Thoracic aorta (tissue), 2 donors: ENCODE measurements at regions not wholly inside any gene's neighbourhood (a gene's known extent, or its start where the extent isn't known, plus 50 kb on each side); places are given as distances from the start of the nearest gene placed in this dataset.
"Not testable (repeated sequence)": the region's sequence is repeated elsewhere in the genome, so short reads cannot be mapped to it uniquely, and the experiment has no call there.

Experiments used
- ATAC-seq: fragments of 150-250 bp; one replicate; pipeline ENCODE4 v1.8.0; 2017; ENCODE audit warnings: low read depth; ENCODE audit not compliant: insufficient number of reproducible peaks, low FRiP score
- DNase-seq: peaks from one replicate; pipeline ENCODE4 v3.0.0-alpha.2; 2020; ENCODE audit warnings: low spot score
- H3K27ac ChIP-seq, 2 donors: fragments of 200-600 bp; sonication (generic); 1 replicate in 1 of 2; 2 replicates in 1 of 2; pipeline ENCODE4 v1.5.1; 2016; ENCODE audit warnings: mild to moderate bottlenecking in 2 of 2, moderate library complexity in 2 of 2
- H3K27me3 ChIP-seq: fragments of 200-600 bp; sonication (generic); replicated peaks from 2 replicates; pipeline ENCODE4 v1.6.0; 2016; ENCODE audit warnings: mild to moderate bottlenecking; ENCODE audit not compliant: insufficient read depth
- H3K36me3 ChIP-seq: fragments of 200-600 bp; sonication (generic); one replicate; pipeline ENCODE4 v1.5.1; 2016
- H3K4me1 ChIP-seq, 2 donors: fragments of 200-600 bp; sonication (generic); 1 replicate in 1 of 2; 2 replicates in 1 of 2; pipeline versions ENCODE4 v1.5.1 to v1.6.0; 2016; ENCODE audit warnings: low read depth in 2 of 2, mild to moderate bottlenecking in 1 of 2; ENCODE audit not compliant: control insufficient read depth in 1 of 2
- H3K4me3 ChIP-seq: fragments of 200-600 bp; sonication (generic); 2 replicates; pipeline ENCODE4 v1.5.1; 2016; ENCODE audit warnings: mild to moderate bottlenecking
- H3K9me3 ChIP-seq: fragments of 200-600 bp; sonication (generic); 2 replicates; pipeline ENCODE4 v1.5.1; 2016
- CTCF ChIP-seq: fragments of 200-600 bp; sonication (generic); IDR thresholded peaks from one replicate; pipeline ENCODE4 v1.5.1; 2019; ENCODE audit warnings: antibody characterized with exemption

GRCh38 chrX:93354651-93355050 is 318.7 kb downstream of the NAP1L3 start:
- no peak for TF ChIP-seq CTCF
- H3K27ac ChIP-seq: no peak overlapping the region
- H3K4me3 ChIP-seq: no peak overlapping the region
- no peaks in the 10 kb centered on the region for H3K27me3 ChIP-seq
- no peaks in the 10 kb centered on the region for H3K36me3 ChIP-seq
- DNase-seq (no peak), ATAC-seq (no peak)
- H3K4me1 ChIP-seq: no peaks in the 10 kb centered on the region
- no peaks in the 10 kb centered on the region for H3K9me3 ChIP-seq

- Histone ChIP-seq H3K27me3 (no peaks in the 10 kb centered on the region), H3K4me1 (no peaks in the 10 kb centered on the region), H3K27ac (no peak overlapping the region), H3K4me3 (no peak overlapping the region), H3K36me3 (no peaks in the 10 kb centered on the region), H3K9me3 (no peaks in the 10 kb centered on the region)
- TF ChIP-seq CTCF: no peak
- no peak for DNase-seq
- no peak for ATAC-seq
Observed at GRCh38 chrX:93346309-93346708, 327.1 kb downstream of the NAP1L3 start.

GRCh38 chrX:93344287-93344686 is 329.1 kb downstream of the NAP1L3 start:
- H3K36me3 ChIP-seq, H3K9me3 ChIP-seq, H3K4me3 ChIP-seq, H3K27ac ChIP-seq, H3K27me3 ChIP-seq, ATAC-seq, H3K4me1 ChIP-seq, DNase-seq: not testable (repeated sequence)

GRCh38 chrX:93332329-93332728 is 341.0 kb downstream of the NAP1L3 start:
- H3K36me3 ChIP-seq: no peaks in the 10 kb centered on the region
- no peaks in the 10 kb centered on the region for H3K27me3 ChIP-seq
- no peak overlapping the region for H3K4me3 ChIP-seq
- H3K27ac ChIP-seq: no peak overlapping the region
- no peaks in the 10 kb centered on the region for H3K4me1 ChIP-seq
- no peak for ATAC-seq
- DNase-seq: no peak
- no peak for TF ChIP-seq CTCF
- H3K9me3 ChIP-seq: no peaks in the 10 kb centered on the region

GRCh38 chrX:93322110-93322509 is 351.3 kb downstream of the NAP1L3 start:
- no peaks in the 10 kb centered on the region for H3K9me3 ChIP-seq
- no peak for TF ChIP-seq CTCF
- ATAC-seq (no peak), DNase-seq (no peak)
- H3K27me3 ChIP-seq: no peaks in the 10 kb centered on the region
- no peak overlapping the region for H3K27ac ChIP-seq
- no peak overlapping the region for H3K4me3 ChIP-seq
- H3K36me3 ChIP-seq: no peaks in the 10 kb centered on the region
- H3K4me1 ChIP-seq: no peaks in the 10 kb centered on the region

GRCh38 chrX:93319609-93320008 is 353.8 kb downstream of the NAP1L3 start:
- Histone ChIP-seq H3K9me3 (no peaks in the 10 kb centered on the region), H3K27ac (no peak overlapping the region), H3K36me3 (no peaks in the 10 kb centered on the region), H3K4me3 (no peak overlapping the region), H3K27me3 (no peaks in the 10 kb centered on the region), H3K4me1 (no peaks in the 10 kb centered on the region)
- DNase-seq (no peak), ATAC-seq (no peak)
- TF ChIP-seq CTCF: no peak
